ENCODE measurements at regions not wholly inside any gene's neighbourhood (a gene's known extent, or its start where the extent isn't known, plus 50 kb on each side); places are given as distances from the start of the nearest gene placed in this dataset.

GRCh38 chr16:6641091-6641490 lies 691.6 kb upstream of the RBFOX1 start:
- no peak for TF ChIP-seq EZH2 (conservative IDR thresholded peaks at IDR 0.05; ENCODE audit: low read depth, low read length)
- no peak for TF ChIP-seq HOXA9 (CRISPR knock-in tag; IDR thresholded peaks at IDR 0.05; ENCODE audit: borderline replicate concordance)
- TF ChIP-seq ZNF20 (CRISPR knock-in tag; IDR thresholded peaks at IDR 0.05), result no peak

Measured in HepG2 (cell line).